ENCODE measurements at regions not wholly inside any gene's neighbourhood (a gene's known extent, or its start where the extent isn't known, plus 50 kb on each side); places are given as distances from the start of the nearest gene placed in this dataset.
"Not testable (repeated sequence)": the region's sequence is repeated elsewhere in the genome, so short reads cannot be mapped to it uniquely, and the experiment has no call there.

- Mint-ChIP-seq H3K9me3 (peaks cover 31% of the 10 kb centered on the region), H3K4me3 (no peak overlapping the region), H3K27ac (no peak overlapping the region), H3K36me3 (ENCODE audit: low read depth) (peaks cover 22% of the 10 kb centered on the region), H3K4me1 (no peaks in the 10 kb centered on the region), H3K27me3 (ENCODE audit: low read depth, poor library complexity) (no peaks in the 10 kb centered on the region)
- DNase-seq, result no peak
- TF ChIP-seq CTCF (IDR thresholded peaks at IDR 0.05), result no peak
These were observed 330.0 kb upstream of the GLI3 start for GRCh38 chr7:42567051-42567450.

DNA sequence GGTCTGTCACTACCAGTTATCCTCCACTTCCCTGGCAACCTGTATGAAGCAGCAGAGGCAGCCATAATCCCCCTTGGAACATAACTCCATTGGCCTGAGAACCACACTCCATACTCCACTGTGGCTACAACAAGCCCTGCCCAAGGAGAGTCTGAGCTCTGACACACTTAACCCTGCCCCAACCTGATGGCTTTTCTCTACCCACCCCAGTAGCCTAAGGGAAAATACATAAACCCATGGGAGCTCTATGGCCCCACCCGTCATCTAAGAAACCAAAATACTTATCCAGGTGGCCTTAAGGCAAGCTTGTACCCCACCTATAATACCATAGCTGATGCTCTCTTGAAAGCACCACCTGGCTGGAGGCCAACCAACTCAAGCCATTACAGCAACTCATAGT, 324.8 kb upstream of the GLI3 start:
- no peak for DNase-seq
- H3K4me1 Mint-ChIP-seq, result no peaks in the 10 kb centered on the region
- no peak overlapping the region for H3K4me3 Mint-ChIP-seq
- no peak for TF ChIP-seq CTCF (IDR thresholded peaks at IDR 0.05)
- H3K27ac Mint-ChIP-seq, result no peak overlapping the region
- H3K36me3 Mint-ChIP-seq (ENCODE audit: low read depth), result peaks cover 18% of the 10 kb centered on the region
- no peaks in the 10 kb centered on the region for H3K27me3 Mint-ChIP-seq (ENCODE audit: low read depth, poor library complexity)
- peaks cover 62% of the 10 kb centered on the region for H3K9me3 Mint-ChIP-seq

- no peaks in the 10 kb centered on the region for H3K27me3 Mint-ChIP-seq (ENCODE audit: low read depth, poor library complexity)
- DNase-seq, result no peak
- H3K4me3 Mint-ChIP-seq, result no peak overlapping the region
- peaks cover 21% of the 10 kb centered on the region for H3K36me3 Mint-ChIP-seq (ENCODE audit: low read depth)
- TF ChIP-seq CTCF (IDR thresholded peaks at IDR 0.05), result no peak
- peaks cover 71% of the 10 kb centered on the region for H3K9me3 Mint-ChIP-seq
- H3K27ac Mint-ChIP-seq, result no peak overlapping the region
- H3K4me1 Mint-ChIP-seq, result no peaks in the 10 kb centered on the region
These were observed 323.9 kb upstream of the GLI3 start for GRCh38 chr7:42560866-42561265.

DNA sequence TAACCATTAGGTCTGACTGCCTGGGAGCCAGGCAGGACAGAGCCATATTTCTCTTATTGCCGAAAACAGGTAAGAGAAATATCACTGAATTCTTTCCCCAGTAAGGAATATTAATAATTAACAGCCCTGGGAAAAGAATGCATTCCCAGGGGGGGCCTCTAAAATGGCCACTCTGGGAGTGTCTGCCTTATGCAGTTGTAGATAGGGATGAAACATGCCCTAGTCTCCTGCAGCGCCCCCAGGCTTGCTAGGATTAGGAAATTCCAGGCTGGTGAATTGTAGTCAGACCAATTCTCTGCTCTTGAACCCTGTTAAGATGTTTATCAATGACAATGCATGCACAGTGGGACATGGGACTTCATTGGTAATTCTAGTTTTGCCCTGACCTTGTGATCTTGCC, 317.9 kb upstream of the GLI3 start:
- not testable (repeated sequence) for H3K4me1 Mint-ChIP-seq; H3K27me3 Mint-ChIP-seq (ENCODE audit: low read depth, poor library complexity); H3K4me3 Mint-ChIP-seq; H3K27ac Mint-ChIP-seq
- peaks cover 82% of the 10 kb centered on the region for H3K9me3 Mint-ChIP-seq
- H3K36me3 Mint-ChIP-seq (ENCODE audit: low read depth), result peaks cover 26% of the 10 kb centered on the region
- peak; percentile 3 for DNase-seq

GRCh38 chr7:42552227-42552626, 315.2 kb upstream of the GLI3 start:
- TF ChIP-seq CTCF (IDR thresholded peaks at IDR 0.05), result no peak
- no peak for DNase-seq
- Mint-ChIP-seq H3K9me3 (peaks cover 88% of the 10 kb centered on the region), H3K4me3 (no peak overlapping the region), H3K36me3 (ENCODE audit: low read depth) (peaks cover 31% of the 10 kb centered on the region), H3K27ac (no peak overlapping the region), H3K27me3 (ENCODE audit: low read depth, poor library complexity) (peaks cover 3% of the 10 kb centered on the region), H3K4me1 (no peaks in the 10 kb centered on the region)

- no peak for DNase-seq
- Mint-ChIP-seq H3K27me3 (ENCODE audit: low read depth, poor library complexity) (peaks cover 6% of the 10 kb centered on the region), H3K27ac (no peak overlapping the region), H3K36me3 (ENCODE audit: low read depth) (peaks cover 27% of the 10 kb centered on the region), H3K4me3 (no peak overlapping the region), H3K9me3 (peaks cover 86% of the 10 kb centered on the region), H3K4me1 (no peaks in the 10 kb centered on the region)
- TF ChIP-seq CTCF (IDR thresholded peaks at IDR 0.05), result no peak
These were observed 313.9 kb upstream of the GLI3 start for GRCh38 chr7:42550706-42551470.

Data from nephron progenitor cell (in vitro differentiated cells).